Choroid plexus epithelial cell (primary cell): ENCODE measurements at regions not wholly inside any gene's neighbourhood (a gene's known extent, or its start where the extent isn't known, plus 50 kb on each side); places are given as distances from the start of the nearest gene placed in this dataset.
A peak's percentile ranks its signal among the peaks of the same experiment; 100 is the strongest.

Source experiments
- DNase-seq: peaks from one replicate; pipeline ENCODE4 v3.0.0-alpha.2; 2010; ENCODE audit warnings: low read depth
- H3K4me3 ChIP-seq: 2 replicates; pipeline ENCODE4 v1.5.1; 2011; ENCODE audit warnings: low read depth, mild to moderate bottlenecking, control low read depth, low read length, moderate library complexity
- CTCF ChIP-seq: conservative IDR thresholded peaks from 2 replicates; pipeline ENCODE4 v1.5.1; 2011; ENCODE audit warnings: low read depth, mild to moderate bottlenecking, control low read depth, inconsistent platforms, low read length, moderate library complexity

- no peak overlapping the region for H3K4me3 ChIP-seq
- no peak for DNase-seq
- TF ChIP-seq CTCF = no peak
Measured at GRCh38 chr2:177090967-177091366, 121.6 kb upstream of the HNRNPA3 start.

- H3K4me3 ChIP-seq = no peak overlapping the region
- TF ChIP-seq CTCF = no peak
- no peak for DNase-seq
Measured at GRCh38 chr2:177093371-177093770, 119.2 kb upstream of the HNRNPA3 start.

GRCh38 chr2:177098001-177098613, 114.5 kb upstream of the HNRNPA3 start:
- DNase-seq = no peak
- no peak for TF ChIP-seq CTCF
- H3K4me3 ChIP-seq = no peak overlapping the region

GRCh38 chr2:177101930-177102329, 110.7 kb upstream of the HNRNPA3 start:
- TF ChIP-seq CTCF = no peak
- H3K4me3 ChIP-seq = no peak overlapping the region
- no peak for DNase-seq

- peak; percentile 26 for TF ChIP-seq CTCF
- DNase-seq = peak; percentile 2
- H3K4me3 ChIP-seq = no peak overlapping the region
Measured at GRCh38 chr2:177106212-177106611, 106.4 kb upstream of the HNRNPA3 start.

GRCh38 chr2:177108890-177109289, 103.7 kb upstream of the HNRNPA3 start:
- H3K4me3 ChIP-seq = no peak overlapping the region
- DNase-seq = no peak
- no peak for TF ChIP-seq CTCF

- DNase-seq = no peak
- H3K4me3 ChIP-seq = no peak overlapping the region
- no peak for TF ChIP-seq CTCF
Measured at GRCh38 chr2:177114712-177115111, 97.9 kb upstream of the HNRNPA3 start.
